ENCODE measurements at regions not wholly inside any gene's neighbourhood (a gene's known extent, or its start where the extent isn't known, plus 50 kb on each side); places are given as distances from the start of the nearest gene placed in this dataset.

DNA sequence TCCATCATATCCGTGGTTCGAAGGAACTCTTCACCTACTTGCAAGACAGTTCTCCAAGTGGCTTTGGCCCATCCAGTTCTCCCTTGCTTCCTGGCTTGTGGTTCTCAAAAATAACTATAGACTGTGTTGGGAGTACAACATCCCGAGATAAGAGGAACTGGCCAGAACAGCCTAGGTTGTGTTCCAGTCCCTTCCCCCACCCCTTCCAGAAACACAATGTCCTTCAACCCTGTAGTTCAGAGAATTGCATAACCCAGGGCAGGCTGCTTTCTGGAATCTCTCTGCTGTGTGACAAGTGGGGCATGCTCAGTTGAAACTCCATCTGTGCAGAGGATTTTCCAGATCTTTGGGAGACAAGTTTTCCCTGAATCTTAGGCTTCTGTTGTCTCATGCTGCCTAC, 206.5 kb downstream of the PCDH10 start:
- TF ChIP-seq, protein P1, sequence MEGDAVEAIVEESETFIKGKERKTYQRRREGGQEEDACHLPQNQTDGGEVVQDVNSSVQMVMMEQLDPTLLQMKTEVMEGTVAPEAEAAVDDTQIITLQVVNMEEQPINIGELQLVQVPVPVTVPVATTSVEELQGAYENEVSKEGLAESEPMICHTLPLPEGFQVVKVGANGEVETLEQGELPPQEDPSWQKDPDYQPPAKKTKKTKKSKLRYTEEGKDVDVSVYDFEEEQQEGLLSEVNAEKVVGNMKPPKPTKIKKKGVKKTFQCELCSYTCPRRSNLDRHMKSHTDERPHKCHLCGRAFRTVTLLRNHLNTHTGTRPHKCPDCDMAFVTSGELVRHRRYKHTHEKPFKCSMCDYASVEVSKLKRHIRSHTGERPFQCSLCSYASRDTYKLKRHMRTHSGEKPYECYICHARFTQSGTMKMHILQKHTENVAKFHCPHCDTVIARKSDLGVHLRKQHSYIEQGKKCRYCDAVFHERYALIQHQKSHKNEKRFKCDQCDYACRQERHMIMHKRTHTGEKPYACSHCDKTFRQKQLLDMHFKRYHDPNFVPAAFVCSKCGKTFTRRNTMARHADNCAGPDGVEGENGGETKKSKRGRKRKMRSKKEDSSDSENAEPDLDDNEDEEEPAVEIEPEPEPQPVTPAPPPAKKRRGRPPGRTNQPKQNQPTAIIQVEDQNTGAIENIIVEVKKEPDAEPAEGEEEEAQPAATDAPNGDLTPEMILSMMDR (IDR thresholded peaks at IDR 0.05) = no peak
- TF ChIP-seq POLR2A (IDR thresholded peaks at IDR 0.05) = no peak
- TF ChIP-seq EP300 (IDR thresholded peaks at IDR 0.05; ENCODE audit: low read depth) = no peak
